NCI-H748 treated with DMSO at 0.1 percent for 48 hours (cell line): ENCODE measurements at regions not wholly inside any gene's neighbourhood (a gene's known extent, or its start where the extent isn't known, plus 50 kb on each side); places are given as distances from the start of the nearest gene placed in this dataset.

ENCODE experiments used
- DNase-seq: peaks from one replicate; lab custom pipeline; 2025; lab: John Stamatoyannopoulos, UW

DNA sequence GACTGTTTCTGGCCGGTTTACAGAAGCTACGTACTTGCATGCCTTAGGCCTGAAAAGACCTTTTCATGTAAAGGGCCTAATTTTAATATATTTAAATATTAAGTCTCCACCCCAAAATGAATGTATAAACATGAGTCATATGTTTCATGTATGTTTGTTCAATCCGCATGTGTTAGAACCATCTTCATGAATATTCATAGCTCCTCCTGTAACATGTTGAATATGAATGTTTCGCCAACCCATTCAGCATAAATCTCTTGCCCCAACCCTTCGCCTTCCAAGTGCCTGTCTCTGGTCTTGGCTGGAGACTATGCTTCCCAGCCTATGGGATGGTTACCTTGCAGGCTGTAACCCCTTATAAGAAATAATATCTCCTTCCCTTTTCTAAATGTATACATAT, 212.5 kb downstream of the SCG2 start:
- no peak for DNase-seq

DNA sequence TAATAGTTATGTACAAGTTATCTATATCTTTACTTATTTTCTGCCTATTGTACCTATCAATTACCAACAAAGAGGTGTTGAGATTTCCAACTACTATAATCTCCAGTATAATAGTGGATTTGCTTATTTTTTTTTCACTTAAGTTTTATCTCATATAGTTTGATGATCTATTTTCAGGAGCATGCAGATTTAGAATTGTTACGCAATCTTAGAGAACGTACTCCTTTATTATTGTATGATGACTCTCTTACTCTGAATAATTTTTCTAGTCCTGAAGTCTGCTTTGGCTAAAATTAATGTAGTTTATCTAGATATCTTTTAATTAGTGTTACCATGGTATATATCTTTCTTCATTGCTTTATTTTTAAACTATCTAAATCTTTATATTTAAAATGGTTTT, 205.2 kb downstream of the SCG2 start:
- no peak for DNase-seq

DNA sequence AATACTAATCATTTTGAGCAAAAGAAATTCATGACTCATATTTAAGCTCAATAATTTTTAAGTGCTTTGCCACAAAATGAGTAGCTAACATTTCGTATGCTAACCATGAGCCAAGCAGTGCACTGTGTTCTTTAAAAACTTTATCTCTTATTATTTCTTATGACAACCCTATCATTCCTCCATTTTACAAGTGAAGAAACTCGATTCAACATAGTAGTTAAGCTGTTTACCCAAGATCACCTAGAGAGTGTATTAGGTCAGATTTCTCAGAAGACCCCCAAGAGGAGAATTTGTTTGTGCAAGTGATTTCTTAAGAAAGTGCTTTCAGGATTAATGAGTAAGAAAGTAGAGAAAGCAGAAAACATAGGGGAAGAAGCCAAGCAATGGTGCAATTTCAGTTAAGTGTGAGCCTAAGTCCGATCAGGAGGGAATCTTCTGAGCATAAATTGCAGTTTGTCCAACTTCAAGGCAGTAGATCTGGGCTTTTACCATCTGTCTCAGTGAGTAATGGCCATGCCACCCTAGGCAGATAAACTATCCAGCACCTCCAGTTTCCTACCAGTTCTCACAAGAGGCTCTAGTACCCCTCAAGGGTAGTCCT, 202.7 kb downstream of the SCG2 start:
- no peak for DNase-seq

DNA sequence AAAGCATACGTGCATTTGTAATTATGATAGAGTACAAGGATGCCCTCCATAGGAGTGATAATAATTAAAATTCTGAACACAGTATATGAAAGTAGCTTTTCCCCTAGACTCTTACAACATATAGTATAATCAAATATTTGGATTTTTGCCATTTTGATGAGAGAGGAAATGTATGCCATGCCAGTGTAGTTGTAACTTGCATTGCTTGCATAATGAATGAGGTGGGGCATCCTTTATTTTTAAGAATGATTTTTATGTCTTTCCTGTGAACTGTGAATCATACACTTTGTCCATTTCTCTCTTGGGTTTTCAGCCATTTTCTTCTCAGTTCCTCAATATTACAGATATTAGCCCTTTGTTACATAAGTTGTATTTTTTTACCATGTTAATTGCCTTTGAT, 197.5 kb downstream of the SCG2 start:
- DNase-seq: no peak

DNA sequence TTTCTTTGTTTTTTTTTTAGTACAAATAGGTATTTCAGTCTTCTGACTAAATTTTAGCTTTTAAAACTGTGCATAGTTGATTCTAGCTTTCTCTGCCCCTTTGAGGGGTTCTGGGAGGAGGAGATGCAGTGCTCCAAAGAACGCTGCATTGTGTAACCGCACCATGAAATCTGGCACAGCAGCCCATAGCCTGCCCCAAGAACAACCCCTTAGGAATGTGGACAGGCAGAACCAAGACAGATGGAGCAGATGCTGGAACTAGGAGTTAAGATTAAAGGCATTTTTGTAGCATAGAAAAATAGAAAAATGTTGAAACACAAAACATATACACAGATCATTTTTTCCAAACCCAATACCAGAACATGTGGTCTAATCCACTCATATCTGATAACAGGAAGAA, 187.5 kb downstream of the SCG2 start:
- no peak for DNase-seq

DNA sequence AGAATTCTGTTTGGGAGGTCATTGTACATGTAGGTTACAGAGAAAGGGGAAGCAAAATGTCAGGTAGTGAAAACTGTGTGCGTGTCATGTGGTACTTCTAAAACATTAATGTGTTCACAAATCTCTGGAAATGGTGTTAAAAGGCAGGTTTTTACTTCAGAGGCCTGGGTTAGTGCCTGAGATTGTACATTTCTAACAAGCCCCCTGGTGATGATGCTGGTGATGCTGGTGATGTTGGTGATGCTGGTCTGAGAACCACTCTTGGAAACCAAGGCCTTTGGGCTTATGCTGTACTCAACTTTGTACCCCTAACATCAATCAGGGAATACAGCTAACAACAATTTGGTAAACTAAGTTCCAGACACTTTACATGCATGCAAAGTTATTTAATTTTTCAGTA, 187.1 kb downstream of the SCG2 start:
- no peak for DNase-seq

DNA sequence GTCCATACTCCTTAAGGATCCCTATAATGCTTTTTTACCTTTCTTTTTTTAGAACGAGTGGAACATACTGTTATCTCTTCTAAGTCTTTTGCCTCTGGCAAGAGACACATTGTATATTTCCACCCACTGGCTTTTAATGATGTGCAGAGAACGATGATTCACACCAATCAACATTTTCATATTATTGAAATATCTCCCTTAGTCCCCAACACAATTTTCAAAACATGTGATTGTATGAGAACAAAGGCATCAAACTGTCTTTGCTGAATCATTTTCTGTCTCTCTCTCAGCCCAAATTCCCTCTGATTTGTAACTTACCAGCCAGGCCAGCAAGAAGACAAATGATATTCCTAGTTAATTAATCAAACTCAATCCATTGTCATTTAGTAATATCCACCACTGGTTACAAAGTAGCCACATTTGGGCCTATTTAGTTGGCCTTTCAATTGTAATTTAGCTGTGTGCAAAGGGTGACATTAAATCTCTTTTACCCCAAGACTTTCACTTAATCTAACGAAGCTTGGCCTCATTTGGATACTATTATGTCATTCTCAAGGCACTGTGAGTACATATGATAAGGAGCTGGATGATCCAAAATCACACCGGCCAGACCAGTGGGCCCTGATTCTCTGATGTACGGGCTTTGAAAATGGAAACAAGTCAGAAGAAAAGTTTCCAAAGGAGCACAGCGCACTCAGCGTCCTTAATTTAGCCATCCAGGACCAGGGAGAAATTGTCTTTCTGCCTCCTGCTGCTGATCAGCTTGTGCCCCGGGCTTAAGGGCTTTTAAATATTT, 185.1 kb downstream of the SCG2 start:
- no peak for DNase-seq

DNA sequence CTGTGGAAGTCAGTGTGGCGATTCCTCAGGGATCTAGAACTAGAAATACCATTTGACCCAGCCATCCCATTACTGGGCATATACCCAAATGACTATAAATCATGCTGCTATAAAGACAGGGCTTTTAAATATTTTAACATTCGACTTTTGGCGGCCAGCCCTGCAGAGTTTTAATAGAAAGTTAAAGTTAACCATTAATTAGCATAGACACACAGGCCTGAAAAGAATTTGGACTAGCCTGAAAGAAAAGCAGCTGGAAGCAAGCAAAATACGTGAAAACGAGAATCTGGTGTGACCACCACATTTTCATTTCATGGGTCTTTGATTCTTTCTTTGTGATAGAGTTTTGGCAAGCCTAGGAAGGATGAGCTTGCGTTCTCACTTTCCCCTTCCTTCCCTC, 184.0 kb downstream of the SCG2 start:
- no peak for DNase-seq

DNA sequence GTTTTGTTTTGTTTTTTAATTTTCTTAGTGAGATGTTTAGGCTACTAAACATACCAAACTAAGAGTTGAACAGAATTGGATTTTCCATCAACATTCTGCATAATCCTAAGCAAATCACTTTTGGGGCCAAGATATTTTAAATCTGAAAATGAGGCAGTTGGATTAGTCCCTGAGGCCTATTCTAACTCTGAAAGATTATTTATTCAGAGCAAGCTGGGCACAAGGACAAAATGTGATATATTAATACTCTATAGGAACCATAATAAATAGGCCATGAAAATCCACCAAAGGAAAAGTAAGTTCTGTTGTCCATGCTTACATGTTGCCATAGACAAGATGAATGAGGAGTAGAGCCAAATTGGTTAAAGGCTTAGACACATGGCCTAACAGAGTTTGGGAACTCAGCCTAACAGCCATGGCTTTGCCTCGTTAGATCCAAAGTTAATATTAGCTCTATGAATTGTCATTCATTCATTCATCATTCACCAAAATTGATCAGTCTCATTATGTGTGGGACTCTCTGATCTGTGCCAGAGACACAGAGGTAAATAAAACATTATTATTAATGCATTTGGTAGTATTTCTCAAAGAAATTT, 183.5 kb downstream of the SCG2 start:
- no peak for DNase-seq

DNA sequence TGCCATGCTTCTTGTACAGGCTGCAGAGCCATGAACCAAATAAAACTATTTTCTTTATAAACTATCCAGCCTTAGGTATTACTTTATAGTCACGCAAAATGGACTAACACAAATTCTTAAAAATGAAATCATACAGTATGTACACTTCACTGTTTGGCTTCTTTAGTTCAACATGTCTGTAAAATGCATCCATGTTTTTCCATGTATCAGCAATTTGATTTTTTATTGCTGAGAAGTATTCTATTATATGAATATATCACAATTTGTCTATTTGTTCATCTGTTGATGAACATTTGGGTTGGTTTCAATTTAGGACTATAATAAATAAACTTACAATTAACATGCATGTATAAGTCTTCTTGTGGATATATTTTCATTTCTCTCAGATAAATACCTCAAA, 182.1 kb downstream of the SCG2 start:
- DNase-seq: no peak

DNA sequence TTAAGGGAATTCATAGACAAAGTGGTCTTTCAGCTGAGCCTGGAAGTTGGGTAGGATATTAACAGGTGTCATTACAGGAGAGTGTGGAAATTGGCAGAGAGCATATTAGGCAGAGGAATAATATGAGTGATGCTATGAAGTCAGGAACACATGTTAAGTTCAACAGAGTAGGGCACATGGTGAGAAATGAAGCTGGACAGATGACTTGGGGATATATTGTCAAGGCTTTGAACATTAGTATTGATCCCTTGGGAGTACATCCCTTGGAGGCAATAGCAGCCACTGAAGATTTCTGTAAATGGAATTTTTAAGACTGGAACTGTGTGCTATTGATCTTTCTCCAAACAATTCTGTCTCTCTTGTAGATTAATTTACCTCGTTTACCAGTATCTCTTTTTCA, 170.7 kb downstream of the SCG2 start:
- DNase-seq: no peak

DNA sequence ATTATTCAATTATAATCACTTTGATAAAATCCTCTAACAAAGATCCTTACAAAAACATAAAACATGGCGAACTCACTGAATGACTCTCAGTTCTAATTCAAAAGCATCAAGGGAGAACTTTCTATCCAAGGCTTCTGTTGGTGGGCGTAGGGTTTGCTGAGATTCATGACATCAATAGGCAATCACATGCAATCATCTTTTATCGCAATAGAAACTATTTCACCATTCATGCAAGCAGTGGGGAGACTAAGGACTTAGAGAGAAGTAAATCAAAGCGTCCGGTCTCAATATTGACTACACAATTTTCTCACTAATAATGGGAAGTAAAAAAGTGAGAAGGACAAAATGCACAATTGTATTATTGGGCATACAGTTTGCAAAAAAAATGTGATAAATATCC, 168.7 kb downstream of the SCG2 start:
- no peak for DNase-seq

DNA sequence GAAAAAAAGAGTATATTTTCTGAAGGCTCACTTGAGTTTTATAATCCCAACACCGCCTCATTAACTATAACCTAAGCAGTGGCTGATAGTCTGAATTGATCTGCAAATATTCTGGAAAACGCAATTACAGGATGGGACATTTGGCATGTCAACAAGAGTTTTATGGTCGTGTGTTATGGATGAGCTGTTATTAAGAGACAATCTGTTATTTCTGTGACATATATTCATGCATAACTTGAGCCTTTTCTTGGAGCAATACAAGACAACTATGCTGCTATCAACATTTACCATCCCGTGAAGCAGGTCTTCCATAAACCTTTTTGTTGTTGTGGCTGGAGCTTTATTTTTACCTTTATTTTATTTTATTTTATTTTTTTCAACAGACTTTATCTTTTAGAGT, 164.4 kb downstream of the SCG2 start:
- no peak for DNase-seq

DNA sequence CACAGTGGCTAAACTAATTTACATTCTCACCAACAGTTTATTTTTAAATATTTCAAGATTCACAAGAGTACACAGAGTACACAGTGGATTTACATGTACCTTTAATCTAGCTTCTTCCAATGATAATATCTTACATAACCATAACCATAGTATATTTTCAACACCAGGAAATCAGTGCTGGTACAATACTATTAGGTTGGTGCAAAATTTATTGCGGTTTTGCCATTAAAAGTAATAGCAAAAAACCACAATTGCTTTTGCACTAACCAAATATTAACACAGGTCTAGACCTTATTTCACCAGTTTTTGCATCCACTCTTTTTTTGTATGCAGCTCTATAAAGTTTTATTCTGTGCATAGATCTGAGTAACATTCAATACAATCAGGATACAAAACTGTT, 163.0 kb downstream of the SCG2 start:
- DNase-seq: no peak

DNA sequence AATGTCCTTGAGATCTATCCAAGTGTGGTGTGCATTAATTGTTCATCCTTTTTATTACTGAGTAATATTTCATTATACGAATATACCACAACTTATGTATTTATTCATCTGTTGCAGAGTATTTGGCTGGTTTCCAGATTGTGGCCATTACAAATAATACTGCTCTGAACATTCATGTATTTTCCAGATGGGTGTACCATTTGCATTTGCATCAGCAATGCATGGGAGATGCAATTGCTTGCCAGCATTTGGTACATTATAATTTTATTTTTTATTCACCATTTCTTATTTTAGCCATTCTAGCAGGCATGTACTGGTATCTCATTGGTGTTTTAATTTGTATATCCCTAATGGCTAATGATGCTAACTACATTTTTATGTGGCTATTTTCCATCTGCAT, 162.4 kb downstream of the SCG2 start:
- no peak for DNase-seq

DNA sequence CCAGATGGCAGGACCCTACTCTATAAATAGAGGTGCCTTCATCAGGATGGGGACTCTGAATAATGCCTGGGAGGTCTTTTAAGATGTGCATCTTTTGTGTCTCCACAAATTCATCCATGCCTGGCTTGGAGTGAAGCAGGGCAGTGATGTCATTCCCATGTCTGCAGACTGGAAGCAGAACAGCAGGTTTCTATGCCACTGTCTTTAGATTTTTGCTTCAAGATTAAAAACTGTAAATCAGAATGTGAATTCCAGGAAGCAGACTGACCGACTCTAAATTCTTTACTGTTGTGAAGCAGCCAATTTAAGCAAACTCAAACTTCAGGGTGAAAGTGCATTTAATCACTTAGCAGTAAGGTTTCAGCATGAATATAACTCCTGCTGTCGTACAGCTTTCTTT, 159.3 kb downstream of the SCG2 start:
- no peak for DNase-seq

DNA sequence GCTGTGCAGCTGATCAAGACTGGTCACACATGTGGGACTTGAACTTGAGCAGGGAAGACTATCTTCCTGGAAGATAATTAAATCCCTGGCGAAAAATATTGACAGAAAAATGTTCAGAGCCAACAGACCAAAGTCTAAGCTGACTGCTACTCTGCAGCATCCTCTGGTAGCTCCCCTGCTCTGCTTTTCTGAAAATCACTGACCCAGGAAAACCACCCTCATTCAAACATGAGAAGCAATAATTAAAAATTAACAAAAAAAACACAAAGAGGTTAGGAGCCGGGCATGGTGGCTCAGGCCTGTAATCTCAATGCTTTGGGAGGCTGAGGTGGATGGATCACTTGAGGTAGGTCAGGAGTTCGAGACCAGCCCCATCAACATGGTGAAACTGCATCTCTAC, 151.9 kb downstream of the SCG2 start:
- DNase-seq: no peak

DNA sequence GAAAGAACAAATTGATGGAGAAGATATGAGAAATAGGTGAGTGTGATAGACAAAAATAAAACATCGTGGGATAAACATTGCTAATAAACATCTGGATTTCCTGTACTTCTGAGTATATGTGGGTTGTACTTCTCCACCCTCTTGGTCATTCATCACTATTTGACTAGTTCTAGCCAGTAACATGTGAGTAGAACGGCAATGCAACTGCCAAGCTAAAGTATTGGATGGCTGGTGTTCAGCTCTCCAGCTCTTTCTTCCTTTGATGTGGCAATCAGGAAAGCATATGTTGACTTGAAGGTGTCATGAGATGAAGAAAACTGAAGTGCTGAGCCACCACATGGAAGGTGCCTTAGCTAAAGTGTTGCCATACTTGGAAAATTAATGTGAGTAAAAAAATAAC, 144.9 kb downstream of the SCG2 start:
- DNase-seq: no peak

DNA sequence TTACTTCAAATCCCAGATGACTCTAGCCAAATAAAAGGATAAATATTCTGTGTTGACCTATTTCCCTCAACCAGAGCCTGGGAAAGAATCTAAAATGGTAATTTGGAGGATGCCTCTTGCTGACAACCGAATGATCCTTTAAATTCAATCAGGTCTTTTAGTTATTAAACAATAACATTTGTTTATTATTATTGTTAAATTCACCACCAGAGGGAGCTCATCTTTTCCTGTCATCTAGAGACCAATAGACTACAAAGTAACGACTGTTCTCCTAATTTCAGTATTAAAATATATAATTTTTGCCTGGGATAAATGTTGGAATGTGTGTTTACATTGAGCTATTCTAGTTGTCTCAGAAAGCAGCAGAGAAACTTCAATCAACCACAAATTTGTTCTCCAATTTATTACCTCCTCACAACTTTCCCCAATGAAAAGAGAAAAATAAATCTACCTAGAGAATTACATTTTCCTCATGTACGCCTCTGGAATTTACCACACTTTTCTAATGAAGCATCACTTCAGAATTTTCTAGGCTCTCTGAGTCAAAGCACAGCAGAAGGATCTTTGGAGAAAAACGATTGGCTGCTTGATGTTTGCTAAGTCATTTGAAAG, 142.7 kb downstream of the SCG2 start:
- DNase-seq: peak; percentile 47

DNA sequence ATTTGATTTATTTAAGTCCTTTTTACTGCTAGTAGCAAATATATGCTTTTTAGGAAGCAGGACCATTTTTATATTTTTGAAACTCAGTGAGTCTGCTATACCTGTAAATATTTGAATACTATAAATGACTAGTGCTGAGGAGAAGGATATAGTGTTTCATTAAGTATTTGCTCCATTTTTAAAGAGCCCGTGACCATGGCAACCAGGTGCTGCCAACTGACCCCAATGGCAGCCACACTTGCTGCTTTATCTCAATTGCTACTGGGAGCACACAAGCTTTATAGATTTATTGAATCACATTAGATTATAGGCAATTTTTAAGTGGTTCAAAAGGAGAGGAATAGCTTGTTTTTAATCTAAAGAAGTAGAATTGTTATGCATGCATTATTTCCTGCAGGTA, 142.0 kb downstream of the SCG2 start:
- peak; percentile 90 for DNase-seq

DNA sequence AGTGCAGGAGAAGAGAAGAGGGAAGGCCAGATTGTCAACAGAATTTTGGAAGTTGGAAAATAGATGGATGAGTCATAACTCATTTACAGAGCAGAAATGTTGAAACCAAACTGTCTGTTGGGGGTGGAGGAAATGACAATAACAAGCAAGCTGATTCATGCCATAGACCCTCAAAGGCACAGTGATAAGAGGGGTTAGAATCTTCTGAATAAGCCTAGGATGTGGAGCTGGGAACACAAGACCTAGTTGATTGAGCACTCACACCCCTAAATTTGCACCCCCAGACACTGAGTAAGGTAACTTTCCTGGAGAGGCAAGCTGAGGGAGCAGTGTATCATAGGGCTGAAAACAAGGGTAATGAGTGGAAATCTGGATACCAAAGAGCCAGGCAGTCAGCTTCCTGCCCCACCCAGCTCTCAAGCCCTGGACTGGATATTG, 141.4 kb downstream of the SCG2 start:
- DNase-seq: peak; percentile 87

DNA sequence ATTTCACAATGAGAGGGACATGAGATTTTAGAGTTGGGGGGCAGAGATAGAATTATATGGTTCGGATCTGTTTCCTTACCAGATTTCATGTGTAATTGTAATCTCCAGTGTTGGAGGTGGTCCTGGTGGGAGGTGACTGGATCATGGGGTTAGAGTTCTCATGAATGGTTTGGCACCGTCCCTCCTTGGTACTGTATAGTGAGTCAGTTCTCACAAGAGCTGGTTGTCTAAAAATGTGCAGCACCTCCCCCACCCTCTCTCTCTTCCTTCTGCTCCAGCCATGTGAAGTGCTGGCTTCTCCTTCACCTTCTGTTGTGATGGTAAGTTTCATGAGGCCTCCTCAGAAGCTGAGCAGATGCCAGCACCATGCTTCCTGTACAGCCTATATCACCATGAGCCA, 138.1 kb downstream of the SCG2 start:
- no peak for DNase-seq

DNA sequence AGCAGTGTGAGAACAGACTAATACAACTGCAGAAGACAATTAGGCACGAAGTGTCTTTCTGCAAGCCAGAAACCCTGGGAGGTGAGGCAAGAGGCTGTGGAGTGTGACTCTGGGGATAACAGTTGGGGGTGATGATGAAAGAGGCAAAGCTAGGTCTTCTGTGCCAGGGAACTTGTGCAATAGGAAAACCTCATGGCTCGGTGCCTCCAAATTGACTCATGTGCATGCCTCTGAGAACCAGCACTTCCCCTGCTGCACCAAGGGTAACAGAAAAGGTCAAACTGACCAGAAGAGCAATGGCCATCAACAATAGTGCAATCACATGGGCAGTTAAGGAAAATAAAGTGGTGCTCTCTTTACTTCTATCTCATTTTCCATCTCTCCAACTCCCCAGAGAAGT, 136.4 kb downstream of the SCG2 start:
- DNase-seq: no peak
